Panc1 (cell line): ENCODE measurements at regions not wholly inside any gene's neighbourhood (a gene's known extent, or its start where the extent isn't known, plus 50 kb on each side); places are given as distances from the start of the nearest gene placed in this dataset.

Source experiments
- CTCF ChIP-seq: fragments of 450-650 bp; IDR thresholded peaks from 2 replicates; pipeline ENCODE4 v1.5.1; 2017; ENCODE audit warnings: mild to moderate bottlenecking
- POLR2AphosphoS5 ChIP-seq: IDR thresholded peaks from 2 replicates; pipeline ENCODE4 v1.6.1; 2012; ENCODE audit warnings: mild to moderate bottlenecking, low read depth, low read length, moderate library complexity
- TCF7L2 ChIP-seq: IDR thresholded peaks from 2 replicates; pipeline ENCODE4 v1.6.1; 2011; ENCODE audit warnings: mild to moderate bottlenecking, low read depth, low read length, inconsistent platforms

DNA sequence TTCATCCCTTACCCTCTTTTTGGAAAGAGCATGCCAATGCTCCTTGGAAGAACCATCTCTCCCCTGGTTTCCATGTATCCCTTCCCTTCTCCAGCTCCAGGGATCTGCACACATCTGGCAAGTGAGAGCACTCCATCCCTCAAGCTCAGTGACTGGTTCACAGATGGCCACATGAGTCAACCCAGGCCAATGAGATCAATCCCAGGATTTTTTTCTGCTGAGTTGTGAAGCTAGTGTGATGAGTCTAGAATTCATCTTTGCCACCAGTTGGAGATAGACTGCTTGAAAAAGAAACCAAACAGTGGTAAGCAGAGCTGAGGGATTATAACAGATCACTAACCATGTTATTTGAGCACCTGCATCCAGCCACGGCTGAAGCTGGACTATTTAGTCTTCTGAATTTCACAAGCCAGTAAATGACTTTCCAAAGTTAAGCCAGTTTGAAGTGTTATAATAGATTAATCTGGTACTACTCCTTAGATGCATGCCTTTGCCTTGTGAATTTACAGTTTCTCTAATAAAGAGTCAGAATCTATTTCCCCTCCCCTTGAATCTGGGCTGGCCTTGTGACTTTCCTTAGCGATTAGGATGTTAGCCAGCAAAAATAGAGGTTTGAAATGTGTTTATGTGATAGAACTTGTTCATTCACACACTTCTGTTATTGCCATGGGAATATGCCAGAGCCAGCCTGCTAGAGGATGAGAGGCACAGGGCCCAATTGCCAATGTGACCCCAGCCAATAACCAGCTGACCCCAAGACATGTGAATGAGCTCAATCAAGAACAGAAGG is 159.8 kb downstream of the WNT5A start:
- no peak for TF ChIP-seq TCF7L2
- TF ChIP-seq CTCF: no peak
- TF ChIP-seq POLR2AphosphoS5: no peak
